ENCODE measurements at regions not wholly inside any gene's neighbourhood (a gene's known extent, or its start where the extent isn't known, plus 50 kb on each side); places are given as distances from the start of the nearest gene placed in this dataset.
"Not testable (repeated sequence)": the region's sequence is repeated elsewhere in the genome, so short reads cannot be mapped to it uniquely, and the experiment has no call there.

GRCh38 chr2:163081754-163082153, 243.2 kb upstream of the KCNH7 start:
- no peak for DNase-seq (ENCODE audit: low spot score)

- DNase-seq (ENCODE audit: low spot score), result no peak
Measured at GRCh38 chr2:163077241-163077640, 238.7 kb upstream of the KCNH7 start.

- no peak for DNase-seq (ENCODE audit: low spot score)
Measured at GRCh38 chr2:163066085-163066484, 227.5 kb upstream of the KCNH7 start.

GRCh38 chr2:163062524-163062923, 224.0 kb upstream of the KCNH7 start:
- no peak for DNase-seq (ENCODE audit: low spot score)

GRCh38 chr2:163046615-163047014, 208.0 kb upstream of the KCNH7 start:
- DNase-seq (ENCODE audit: low spot score), result no peak

GRCh38 chr2:163045830-163046229, 207.3 kb upstream of the KCNH7 start:
- no peak for DNase-seq (ENCODE audit: low spot score)

- DNase-seq (ENCODE audit: low spot score), result no peak
Measured at GRCh38 chr2:163044114-163044513, 205.5 kb upstream of the KCNH7 start.

- DNase-seq (ENCODE audit: low spot score), result no peak
Measured at GRCh38 chr2:163043201-163043600, 204.6 kb upstream of the KCNH7 start.

- no peak for DNase-seq (ENCODE audit: low spot score)
Measured at GRCh38 chr2:163039266-163039665, 200.7 kb upstream of the KCNH7 start.

GRCh38 chr2:163028807-163029206, 190.2 kb upstream of the KCNH7 start:
- no peak for DNase-seq (ENCODE audit: low spot score)

GRCh38 chr2:163026136-163026775, 187.7 kb upstream of the KCNH7 start:
- DNase-seq (ENCODE audit: low spot score), result not testable (repeated sequence)

- not testable (repeated sequence) for DNase-seq (ENCODE audit: low spot score)
Measured at GRCh38 chr2:163016882-163017281, 178.3 kb upstream of the KCNH7 start.

- no peak for DNase-seq (ENCODE audit: low spot score)
Measured at GRCh38 chr2:163011000-163011399, 172.4 kb upstream of the KCNH7 start.

- no peak for DNase-seq (ENCODE audit: low spot score)
Measured at GRCh38 chr2:163008642-163009041, 170.1 kb upstream of the KCNH7 start.

- DNase-seq (ENCODE audit: low spot score), result no peak
Measured at GRCh38 chr2:162994718-162995117, 156.2 kb upstream of the KCNH7 start.

GRCh38 chr2:162992828-162993227, 154.3 kb upstream of the KCNH7 start:
- DNase-seq (ENCODE audit: low spot score), result no peak

- no peak for DNase-seq (ENCODE audit: low spot score)
Measured at GRCh38 chr2:162989507-162989906, 150.9 kb upstream of the KCNH7 start.

GRCh38 chr2:162974771-162975170, 136.2 kb upstream of the KCNH7 start:
- no peak for DNase-seq (ENCODE audit: low spot score)

- no peak for DNase-seq (ENCODE audit: low spot score)
Measured at GRCh38 chr2:162972383-162972782, 133.8 kb upstream of the KCNH7 start.

GRCh38 chr2:162968306-162968705, 129.7 kb upstream of the KCNH7 start:
- no peak for DNase-seq (ENCODE audit: low spot score)

- DNase-seq (ENCODE audit: low spot score), result no peak
Measured at GRCh38 chr2:162967811-162968210, 129.2 kb upstream of the KCNH7 start.

GRCh38 chr2:162967147-162967546, 128.6 kb upstream of the KCNH7 start:
- DNase-seq (ENCODE audit: low spot score), result no peak

- DNase-seq (ENCODE audit: low spot score), result no peak
Measured at GRCh38 chr2:162965191-162965590, 126.6 kb upstream of the KCNH7 start.

GRCh38 chr2:162964513-162964912, 125.9 kb upstream of the KCNH7 start:
- DNase-seq (ENCODE audit: low spot score), result no peak

- no peak for DNase-seq (ENCODE audit: low spot score)
Measured at GRCh38 chr2:162963156-162963555, 124.6 kb upstream of the KCNH7 start.

Measured in GM03348 (cell line).